ENCODE measurements at regions not wholly inside any gene's neighbourhood (a gene's known extent, or its start where the extent isn't known, plus 50 kb on each side); places are given as distances from the start of the nearest gene placed in this dataset.
"Not testable (repeated sequence)": the region's sequence is repeated elsewhere in the genome, so short reads cannot be mapped to it uniquely, and the experiment has no call there.

GRCh38 chr1:58116284-58116683 is 430.2 kb downstream of the OMA1 start:
- DNase-seq: no peak

- DNase-seq: no peak
Observed at GRCh38 chr1:58109646-58110200, 436.8 kb downstream of the OMA1 start.

- no peak for DNase-seq
Observed at GRCh38 chr1:58108783-58109182, 437.7 kb downstream of the OMA1 start.

- DNase-seq: no peak
Observed at GRCh38 chr1:58107943-58108342, 438.6 kb downstream of the OMA1 start.

- no peak for DNase-seq
Observed at GRCh38 chr1:58104960-58105359, 441.6 kb downstream of the OMA1 start.

- no peak for DNase-seq
Observed at GRCh38 chr1:58096714-58097113, 449.8 kb downstream of the OMA1 start.

- no peak for DNase-seq
Observed at GRCh38 chr1:58095183-58095582, 451.3 kb downstream of the OMA1 start.

GRCh38 chr1:58094221-58094620 is 452.3 kb downstream of the OMA1 start:
- peak in 1 of 3 donors; percentile 4 for DNase-seq

- no peak for DNase-seq
Observed at GRCh38 chr1:58090640-58091039, 455.9 kb downstream of the OMA1 start.

- no peak for DNase-seq
Observed at GRCh38 chr1:58089898-58090534, 456.5 kb downstream of the OMA1 start.

- no peak for DNase-seq
Observed at GRCh38 chr1:58084266-58084665, 462.3 kb downstream of the OMA1 start.

- DNase-seq: no peak
Observed at GRCh38 chr1:58082596-58082995, 463.9 kb downstream of the OMA1 start.

GRCh38 chr1:58076258-58076657 is 470.3 kb downstream of the OMA1 start:
- no peak for DNase-seq

GRCh38 chr1:58075188-58075578 is 471.3 kb downstream of the OMA1 start:
- no peak for DNase-seq

- DNase-seq: no peak
Observed at GRCh38 chr1:58072450-58072849, 474.1 kb downstream of the OMA1 start.

- no peak for DNase-seq
Observed at GRCh38 chr1:58067082-58067481, 479.4 kb downstream of the OMA1 start.

GRCh38 chr1:58065520-58065919 is 481.0 kb downstream of the OMA1 start:
- DNase-seq: no peak

GRCh38 chr1:58064166-58064565 is 482.4 kb downstream of the OMA1 start:
- DNase-seq: no peak

GRCh38 chr1:58063095-58063494 is 483.4 kb downstream of the OMA1 start:
- no peak for DNase-seq

- DNase-seq: no peak
Observed at GRCh38 chr1:58062635-58063034, 483.9 kb downstream of the OMA1 start.

- no peak for DNase-seq
Observed at GRCh38 chr1:58060559-58061170, 485.9 kb downstream of the OMA1 start.

- no peak for DNase-seq
Observed at GRCh38 chr1:58059789-58060188, 486.7 kb downstream of the OMA1 start.

GRCh38 chr1:58058323-58058722 is 488.2 kb downstream of the OMA1 start:
- DNase-seq: no peak

GRCh38 chr1:58057826-58058225 is 488.7 kb downstream of the OMA1 start:
- DNase-seq: no peak

- not testable (repeated sequence) for DNase-seq
Observed at GRCh38 chr1:58051187-58051586, 495.3 kb downstream of the OMA1 start.

Measured in suppressor macrophage treated with lipopolysaccharide for 1 hour (primary cell).